IPS-NIHi7 (cell line): ENCODE measurements at regions not wholly inside any gene's neighbourhood (a gene's known extent, or its start where the extent isn't known, plus 50 kb on each side); places are given as distances from the start of the nearest gene placed in this dataset.
"Not testable (repeated sequence)": the region's sequence is repeated elsewhere in the genome, so short reads cannot be mapped to it uniquely, and the experiment has no call there.

Experiments
- DNase-seq: peaks from one replicate; pipeline ENCODE4 v3.0.0; 2012; ENCODE audit warnings: mixed read lengths; ENCODE audit errors: extremely low spot score

DNA sequence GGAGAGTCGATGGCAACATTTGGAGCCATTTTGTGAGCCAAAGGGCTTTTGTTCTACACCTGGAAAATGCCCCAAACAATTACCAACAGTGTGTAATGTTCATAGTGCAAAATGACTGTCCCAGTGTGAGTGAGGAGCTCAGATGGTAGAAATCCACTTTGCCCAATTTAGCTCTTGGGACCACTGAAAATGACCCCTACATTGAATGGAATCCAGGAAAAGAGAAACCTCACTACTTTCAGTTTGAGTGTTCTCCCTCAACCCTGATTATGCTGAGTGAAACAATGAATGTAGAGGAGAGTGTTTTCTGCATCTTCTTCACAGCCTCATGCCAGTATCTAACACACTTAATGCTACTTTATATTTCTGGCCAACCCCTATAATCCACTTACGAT is 84.9 kb upstream of the NRN1 start:
- DNase-seq, result no peak

DNA sequence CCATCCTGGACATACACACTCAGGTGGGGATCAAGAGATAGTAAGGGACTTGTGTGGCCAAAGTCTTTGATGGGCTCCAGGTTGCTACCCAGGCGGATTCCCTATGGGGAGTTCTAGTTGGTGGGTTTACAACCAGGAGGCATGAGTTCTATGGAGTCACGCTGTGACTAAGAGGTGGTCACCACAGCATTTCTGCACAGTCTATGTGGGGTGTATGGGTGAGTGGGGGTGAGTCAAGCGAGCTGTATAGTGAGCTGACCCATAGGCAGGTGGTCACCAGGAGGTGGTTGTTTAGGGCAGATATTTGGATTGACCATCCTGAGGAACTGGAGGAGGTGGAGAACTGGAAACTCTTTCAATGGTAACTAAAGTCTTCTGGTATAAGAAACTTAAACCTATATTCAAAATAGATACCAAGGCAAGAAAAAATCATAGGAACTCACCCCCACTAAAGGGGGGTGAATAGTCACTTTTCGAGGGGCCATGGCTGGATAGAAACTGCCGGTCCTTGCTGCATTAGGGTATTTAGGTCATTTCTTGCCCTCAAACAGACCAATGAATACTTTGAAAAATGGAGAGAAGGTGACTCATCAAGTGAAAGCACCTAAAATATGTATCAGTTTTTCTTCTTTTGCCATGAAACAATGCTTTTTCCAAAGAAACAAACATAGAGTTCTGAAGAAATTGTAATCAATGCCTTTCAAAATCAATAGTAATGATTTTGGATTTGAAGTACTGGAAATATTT is 84.3 kb upstream of the NRN1 start:
- no peak for DNase-seq

DNA sequence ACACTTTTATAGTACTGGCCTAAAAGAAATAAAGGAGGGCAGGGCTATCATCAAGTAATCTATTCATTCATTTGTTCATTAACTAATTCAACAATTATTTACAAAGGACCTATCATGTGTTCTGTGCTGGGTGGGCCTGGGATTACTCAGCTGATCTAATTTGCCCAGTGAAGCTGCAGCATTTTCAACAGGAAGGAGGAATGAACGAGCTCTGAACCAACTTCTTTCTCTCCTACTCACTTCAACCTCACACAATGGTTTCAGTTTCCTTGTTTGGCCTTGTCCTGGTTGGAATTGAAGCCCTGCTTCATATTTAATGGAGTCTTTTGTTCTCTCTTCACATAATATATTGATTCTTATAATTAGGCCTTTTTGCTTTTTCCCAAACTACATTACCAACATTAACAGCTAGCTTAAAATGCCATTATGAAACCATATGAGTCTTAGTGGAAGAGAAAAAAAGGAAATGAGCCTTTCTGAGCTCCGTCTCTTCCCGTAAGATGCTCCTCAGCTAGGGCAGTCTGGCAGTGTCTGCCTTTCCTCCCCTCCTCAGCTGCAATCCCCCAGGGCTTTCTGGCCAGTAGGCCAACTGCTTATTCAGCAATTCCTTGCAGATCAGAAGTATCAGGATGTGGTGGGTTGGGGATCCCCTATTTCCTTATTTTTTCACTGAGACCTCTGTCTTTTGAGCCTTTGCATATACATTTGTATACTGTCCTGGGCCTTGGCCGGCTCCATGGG is 79.4 kb upstream of the NRN1 start:
- no peak for DNase-seq

DNA sequence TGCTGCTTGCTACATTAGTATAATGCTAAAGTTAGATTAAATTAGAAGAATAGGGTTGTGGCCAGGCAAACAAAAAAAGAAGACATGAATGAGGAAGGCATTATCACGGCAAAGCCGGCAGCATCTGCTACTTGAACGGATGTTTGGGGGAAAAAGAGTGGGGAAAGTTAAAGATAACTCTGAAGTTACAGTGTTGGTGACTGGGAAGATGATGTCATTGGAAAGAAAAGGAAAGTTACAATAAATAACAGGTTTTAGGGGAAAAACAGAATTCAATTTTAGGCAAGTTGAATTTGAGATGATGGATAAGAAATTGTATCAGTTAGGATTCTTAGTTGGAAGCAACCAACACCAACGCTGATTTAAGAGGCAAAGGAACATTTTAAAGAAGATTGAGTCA is 74.2 kb upstream of the NRN1 start:
- no peak for DNase-seq

DNA sequence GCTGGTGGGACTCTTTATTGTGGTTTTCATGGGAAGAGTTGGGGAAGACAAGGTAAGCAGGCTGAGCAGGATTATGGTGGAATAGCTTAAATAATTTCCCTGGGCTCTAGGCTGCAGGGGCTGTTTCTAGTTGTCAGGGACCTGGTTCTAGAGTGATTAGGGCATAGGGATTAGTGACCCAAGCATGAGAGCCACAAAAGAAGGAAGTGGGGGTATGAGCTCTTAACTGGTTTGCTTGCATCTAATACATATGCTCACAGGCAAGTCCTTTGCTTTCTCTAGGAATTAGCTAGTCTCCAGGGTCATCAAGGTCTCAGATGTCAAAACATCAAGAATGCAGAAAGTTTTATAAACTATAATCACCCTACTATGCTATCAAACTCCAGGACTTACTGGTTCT is 67.5 kb upstream of the NRN1 start:
- DNase-seq, result no peak

DNA sequence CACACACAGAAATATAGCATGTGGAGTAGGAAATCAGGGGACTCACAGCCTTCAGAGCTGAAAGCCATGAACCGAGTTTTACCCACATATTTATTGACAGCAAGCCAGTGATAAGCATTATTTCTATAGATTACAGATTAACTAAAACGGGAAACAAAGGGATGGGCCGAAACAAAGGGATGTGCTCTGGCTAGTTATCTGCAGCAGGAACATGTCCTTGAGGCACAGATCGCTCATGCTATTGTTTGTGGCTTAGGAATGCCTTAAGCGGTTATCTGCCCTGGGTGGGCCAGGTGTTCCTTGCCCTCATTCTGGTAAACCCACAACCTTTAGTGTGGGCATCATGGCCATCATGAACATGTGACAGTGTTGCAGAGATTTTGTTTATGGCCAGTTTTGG is 61.4 kb upstream of the NRN1 start:
- not testable (repeated sequence) for DNase-seq

DNA sequence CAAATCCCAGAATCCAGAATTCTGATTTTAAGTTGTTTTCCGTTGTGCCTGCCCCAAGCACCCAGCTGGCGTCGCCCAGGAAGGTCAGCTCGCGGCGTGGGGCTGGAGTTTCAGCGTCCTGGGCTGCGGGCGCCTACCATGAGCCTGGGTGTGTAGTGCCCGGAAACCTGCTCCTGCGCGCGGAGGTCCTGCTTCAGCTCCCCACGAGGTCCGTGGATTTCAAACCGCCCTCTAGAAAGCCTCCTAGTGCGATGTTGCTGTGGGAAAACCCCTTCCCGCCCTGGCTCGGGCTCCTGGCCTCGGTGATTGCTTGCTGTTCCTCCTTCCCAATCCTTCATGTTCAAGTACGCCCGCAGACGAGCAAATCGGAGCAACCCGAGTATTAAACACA is 51.3 kb upstream of the NRN1 start:
- DNase-seq, result no peak

DNA sequence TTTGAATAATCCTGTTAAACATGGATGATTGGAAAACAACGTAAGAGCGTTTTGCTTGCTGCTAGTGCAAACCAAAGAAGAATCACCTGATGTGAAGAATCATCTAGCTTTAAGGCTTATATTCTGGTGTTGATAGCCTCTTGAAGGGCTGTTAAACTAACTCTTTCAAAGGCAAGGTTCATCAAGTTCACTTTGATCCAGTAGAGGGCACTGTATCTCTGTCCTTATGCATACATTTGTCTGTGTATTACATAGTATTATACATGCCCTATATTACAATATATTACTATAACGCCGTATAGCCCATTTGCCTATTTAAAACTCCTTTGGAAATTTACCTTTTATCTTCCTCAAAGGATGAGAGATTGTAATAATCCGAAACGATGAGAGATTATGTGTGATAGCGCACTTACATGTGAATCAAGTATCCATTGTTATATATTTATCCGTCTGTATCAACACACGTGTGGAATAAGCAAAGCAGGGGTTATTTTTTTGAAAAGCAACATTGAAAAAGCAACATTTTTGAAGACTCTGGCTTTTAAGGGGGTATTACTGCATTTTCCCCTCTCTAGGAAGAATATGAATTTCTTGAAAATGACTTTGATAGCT is 50.8 kb upstream of the NRN1 start:
- DNase-seq, result peak; percentile 51
